ENCODE measurements at regions not wholly inside any gene's neighbourhood (a gene's known extent, or its start where the extent isn't known, plus 50 kb on each side); places are given as distances from the start of the nearest gene placed in this dataset.

- in situ Hi-C loops (cut with MboI; ENCODE audit: low sequenced_read_pairs) = no loop called here
These were observed 89.3 kb upstream of the LINC01488 start for GRCh38 chr11:69392104-69392653.

GRCh38 chr11:69393178-69393832, 88.2 kb upstream of the LINC01488 start:
- in situ Hi-C loops (cut with MboI; ENCODE audit: low sequenced_read_pairs) = no loop called here

- in situ Hi-C loops (cut with MboI; ENCODE audit: low sequenced_read_pairs) = no loop called here
These were observed 87.6 kb upstream of the LINC01488 start for GRCh38 chr11:69393865-69394233.

GRCh38 chr11:69394234-69394868, 87.1 kb upstream of the LINC01488 start:
- in situ Hi-C loops (cut with MboI; ENCODE audit: low sequenced_read_pairs) = no loop called here

GRCh38 chr11:69394869-69395246, 86.6 kb upstream of the LINC01488 start:
- in situ Hi-C loops (cut with MboI; ENCODE audit: low sequenced_read_pairs) = no loop called here

GRCh38 chr11:69395287-69395686, 86.2 kb upstream of the LINC01488 start:
- in situ Hi-C loops (cut with MboI; ENCODE audit: low sequenced_read_pairs) = no loop called here

- in situ Hi-C loops (cut with MboI; ENCODE audit: low sequenced_read_pairs) = no loop called here
These were observed 85.2 kb upstream of the LINC01488 start for GRCh38 chr11:69396051-69396947.

- in situ Hi-C loops (cut with MboI; ENCODE audit: low sequenced_read_pairs) = no loop called here
These were observed 84.5 kb upstream of the LINC01488 start for GRCh38 chr11:69396948-69397307.

- in situ Hi-C loops (cut with MboI; ENCODE audit: low sequenced_read_pairs) = no loop called here
These were observed 83.7 kb upstream of the LINC01488 start for GRCh38 chr11:69397732-69398131.

GRCh38 chr11:69398529-69399492, 82.7 kb upstream of the LINC01488 start:
- in situ Hi-C loops (cut with MboI; ENCODE audit: low sequenced_read_pairs) = no loop called here

GRCh38 chr11:69400140-69400539, 81.3 kb upstream of the LINC01488 start:
- in situ Hi-C loops (cut with MboI; ENCODE audit: low sequenced_read_pairs) = no loop called here

GRCh38 chr11:69400771-69401590, 80.5 kb upstream of the LINC01488 start:
- in situ Hi-C loops (cut with MboI; ENCODE audit: low sequenced_read_pairs) = no loop called here

GRCh38 chr11:69401715-69402114, 79.7 kb upstream of the LINC01488 start:
- in situ Hi-C loops (cut with MboI; ENCODE audit: low sequenced_read_pairs) = no loop called here

- in situ Hi-C loops (cut with MboI; ENCODE audit: low sequenced_read_pairs) = no loop called here
These were observed 79.1 kb upstream of the LINC01488 start for GRCh38 chr11:69402251-69402887.

- in situ Hi-C loops (cut with MboI; ENCODE audit: low sequenced_read_pairs) = no loop called here
These were observed 77.8 kb upstream of the LINC01488 start for GRCh38 chr11:69403556-69404215.

- in situ Hi-C loops (cut with MboI; ENCODE audit: low sequenced_read_pairs) = no loop called here
These were observed 75.4 kb upstream of the LINC01488 start for GRCh38 chr11:69406060-69406459.

GRCh38 chr11:69409812-69410645, 71.4 kb upstream of the LINC01488 start:
- in situ Hi-C loops (cut with MboI; ENCODE audit: low sequenced_read_pairs) = no loop called here

Measured in HL-60/S4 treated with retinoic acid at 250 ng/mL for 4 days and 3 days (cell line).